Cardiac muscle cell (in vitro differentiated cells and primary cell): ENCODE measurements at regions not wholly inside any gene's neighbourhood (a gene's known extent, or its start where the extent isn't known, plus 50 kb on each side); places are given as distances from the start of the nearest gene placed in this dataset.

ENCODE experiments used
- DNase-seq, 2 donors: peaks; one replicate each; pipeline versions ENCODE4 v3.0.0 to v3.0.0-alpha.2; 2010 to 2017; ENCODE audit warnings: low read depth in 1 of 2, low spot score in 1 of 2
- H3K27ac ChIP-seq: fragments of 200-600 bp; sonication (generic); 2 replicates; pipeline ENCODE4 v1.5.1; 2016
- H3K27me3 ChIP-seq: fragments of 200-600 bp; sonication (generic); 2 replicates; pipeline ENCODE4 v1.6.0; 2016; ENCODE audit warnings: control low read depth
- H3K36me3 ChIP-seq: fragments of 200-600 bp; sonication (generic); 2 replicates; pipeline ENCODE4 v1.5.1; 2016; ENCODE audit warnings: control low read depth
- H3K4me1 ChIP-seq: fragments of 200-600 bp; sonication (generic); 2 replicates; pipeline ENCODE4 v1.8.1; 2017; ENCODE audit warnings: low read depth, mild to moderate bottlenecking, mixed run types
- H3K4me3 ChIP-seq: fragments of 200-600 bp; sonication (generic); 2 replicates; pipeline ENCODE4 v1.5.1; 2016; ENCODE audit warnings: mild to moderate bottlenecking
- H3K9me3 ChIP-seq: fragments of 200-600 bp; sonication (generic); 2 replicates; pipeline ENCODE4 v1.5.1; 2017; ENCODE audit warnings: low read depth, mild to moderate bottlenecking, control low read depth
- TF ChIP-seq, protein P1 (sequence below): IDR thresholded peaks from 2 replicates; pipeline ENCODE4 v1.5.1; 2012; ENCODE audit warnings: low read depth, mild to moderate bottlenecking, low read length

DNA sequence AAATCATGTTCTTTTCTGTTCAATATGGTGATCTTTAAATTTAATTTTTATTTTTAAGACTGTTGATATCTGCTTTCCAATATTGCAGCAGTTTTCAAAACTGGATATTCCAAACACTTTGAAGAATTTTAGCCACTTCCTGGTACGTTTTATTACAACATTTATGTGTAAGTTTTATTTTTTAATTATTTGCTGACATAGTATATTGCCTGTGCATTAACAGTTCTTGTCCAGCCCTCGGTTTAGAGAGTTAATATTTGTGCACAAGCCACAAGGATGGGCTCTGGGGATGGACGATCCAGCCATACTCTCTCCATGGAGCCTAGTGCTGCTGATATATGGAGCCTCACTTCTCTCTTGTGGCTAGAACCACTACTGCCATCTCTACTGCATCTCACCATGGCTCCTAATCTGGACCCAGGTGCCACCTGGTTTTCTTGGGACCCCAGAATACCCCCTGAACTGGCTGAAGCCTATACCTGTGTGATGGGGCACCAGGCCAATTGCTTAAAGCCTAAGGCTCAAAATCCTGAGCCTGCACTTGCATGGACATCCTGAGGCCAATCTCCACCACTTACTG is 262.5 kb downstream of the RASSF9 start:
- Histone ChIP-seq H3K27me3 (no peaks in the 10 kb centered on the region), H3K36me3 (no peaks in the 10 kb centered on the region), H3K9me3 (no peaks in the 10 kb centered on the region), H3K27ac (no peak overlapping the region), H3K4me1 (no peaks in the 10 kb centered on the region), H3K4me3 (no peak overlapping the region)
- TF ChIP-seq, protein P1, sequence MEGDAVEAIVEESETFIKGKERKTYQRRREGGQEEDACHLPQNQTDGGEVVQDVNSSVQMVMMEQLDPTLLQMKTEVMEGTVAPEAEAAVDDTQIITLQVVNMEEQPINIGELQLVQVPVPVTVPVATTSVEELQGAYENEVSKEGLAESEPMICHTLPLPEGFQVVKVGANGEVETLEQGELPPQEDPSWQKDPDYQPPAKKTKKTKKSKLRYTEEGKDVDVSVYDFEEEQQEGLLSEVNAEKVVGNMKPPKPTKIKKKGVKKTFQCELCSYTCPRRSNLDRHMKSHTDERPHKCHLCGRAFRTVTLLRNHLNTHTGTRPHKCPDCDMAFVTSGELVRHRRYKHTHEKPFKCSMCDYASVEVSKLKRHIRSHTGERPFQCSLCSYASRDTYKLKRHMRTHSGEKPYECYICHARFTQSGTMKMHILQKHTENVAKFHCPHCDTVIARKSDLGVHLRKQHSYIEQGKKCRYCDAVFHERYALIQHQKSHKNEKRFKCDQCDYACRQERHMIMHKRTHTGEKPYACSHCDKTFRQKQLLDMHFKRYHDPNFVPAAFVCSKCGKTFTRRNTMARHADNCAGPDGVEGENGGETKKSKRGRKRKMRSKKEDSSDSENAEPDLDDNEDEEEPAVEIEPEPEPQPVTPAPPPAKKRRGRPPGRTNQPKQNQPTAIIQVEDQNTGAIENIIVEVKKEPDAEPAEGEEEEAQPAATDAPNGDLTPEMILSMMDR, result no peak
- DNase-seq, result no peak

DNA sequence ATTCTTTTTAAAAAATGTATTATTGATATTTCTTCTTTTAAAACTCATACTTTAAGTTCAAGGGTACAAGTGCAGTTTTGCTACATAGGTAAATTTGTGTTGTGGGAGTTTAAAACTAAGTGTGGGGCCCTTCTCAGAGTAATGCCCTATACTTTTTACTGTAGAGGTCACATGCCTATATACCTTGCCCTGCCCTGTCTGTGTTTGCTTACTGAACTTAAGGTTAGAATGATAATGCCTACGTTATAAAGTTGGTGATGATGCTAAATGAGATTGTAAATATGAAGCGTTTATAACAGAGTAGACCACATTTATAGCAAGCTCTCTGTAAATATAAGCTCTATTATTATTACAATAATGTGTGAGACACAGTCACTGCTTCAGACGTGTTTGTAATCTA is 261.9 kb downstream of the RASSF9 start:
- H3K4me1 ChIP-seq, result no peaks in the 10 kb centered on the region
- no peaks in the 10 kb centered on the region for H3K27me3 ChIP-seq
- no peak for DNase-seq
- no peaks in the 10 kb centered on the region for H3K9me3 ChIP-seq
- H3K27ac ChIP-seq, result no peak overlapping the region
- TF ChIP-seq, protein P1, result no peak
- no peak overlapping the region for H3K4me3 ChIP-seq
- H3K36me3 ChIP-seq, result no peaks in the 10 kb centered on the region

DNA sequence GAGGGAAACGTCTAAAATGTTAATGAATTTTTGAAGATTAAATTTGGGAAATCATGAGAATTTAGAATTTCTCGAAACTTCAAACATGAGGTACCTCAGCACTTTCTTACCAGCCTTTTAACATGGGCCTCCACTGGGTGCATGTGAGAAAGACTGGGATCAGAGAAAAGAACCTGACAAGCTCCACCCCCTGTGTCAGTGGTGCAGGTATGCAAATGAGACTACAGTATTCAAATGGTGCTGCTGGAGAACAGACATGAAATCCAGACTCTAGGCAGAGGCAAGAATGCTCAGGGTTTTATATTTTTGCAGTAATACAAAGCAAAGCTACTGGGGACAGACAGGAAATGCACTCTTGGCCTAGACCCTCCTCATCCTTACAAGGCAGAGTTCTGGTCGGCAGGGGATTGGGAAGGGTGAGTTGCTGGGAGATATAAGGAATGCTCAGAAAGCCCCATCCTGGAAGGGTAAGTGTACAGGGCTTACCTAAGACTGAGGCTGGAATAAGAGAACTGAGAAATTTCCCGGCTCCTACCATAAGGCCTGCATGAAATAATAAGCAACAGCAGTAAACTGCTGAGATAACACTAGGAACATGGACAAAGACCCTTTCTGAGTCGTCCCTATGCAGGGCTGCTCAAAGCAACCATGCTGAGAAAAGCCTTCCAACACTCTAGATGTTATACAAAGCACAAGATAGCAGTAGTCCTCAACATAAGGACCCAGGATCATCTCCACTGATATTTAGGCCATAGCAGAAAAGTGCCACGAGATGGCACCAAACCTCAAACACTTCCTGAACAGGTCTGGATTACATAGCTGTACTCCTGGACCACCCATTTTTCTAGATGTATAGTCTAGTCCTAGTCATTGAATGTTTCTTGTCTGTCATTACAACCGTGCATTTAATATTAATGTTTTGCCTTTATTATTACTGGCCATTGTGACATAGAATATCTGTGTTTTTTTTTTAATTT is 260.8 kb downstream of the RASSF9 start:
- H3K27me3 ChIP-seq, result no peaks in the 10 kb centered on the region
- no peaks in the 10 kb centered on the region for H3K9me3 ChIP-seq
- TF ChIP-seq, protein P1, result peak; percentile 81
- H3K4me1 ChIP-seq, result no peaks in the 10 kb centered on the region
- H3K27ac ChIP-seq, result no peak overlapping the region
- H3K4me3 ChIP-seq, result no peak overlapping the region
- H3K36me3 ChIP-seq, result no peaks in the 10 kb centered on the region
- peak; percentile 64 to 80 for DNase-seq

DNA sequence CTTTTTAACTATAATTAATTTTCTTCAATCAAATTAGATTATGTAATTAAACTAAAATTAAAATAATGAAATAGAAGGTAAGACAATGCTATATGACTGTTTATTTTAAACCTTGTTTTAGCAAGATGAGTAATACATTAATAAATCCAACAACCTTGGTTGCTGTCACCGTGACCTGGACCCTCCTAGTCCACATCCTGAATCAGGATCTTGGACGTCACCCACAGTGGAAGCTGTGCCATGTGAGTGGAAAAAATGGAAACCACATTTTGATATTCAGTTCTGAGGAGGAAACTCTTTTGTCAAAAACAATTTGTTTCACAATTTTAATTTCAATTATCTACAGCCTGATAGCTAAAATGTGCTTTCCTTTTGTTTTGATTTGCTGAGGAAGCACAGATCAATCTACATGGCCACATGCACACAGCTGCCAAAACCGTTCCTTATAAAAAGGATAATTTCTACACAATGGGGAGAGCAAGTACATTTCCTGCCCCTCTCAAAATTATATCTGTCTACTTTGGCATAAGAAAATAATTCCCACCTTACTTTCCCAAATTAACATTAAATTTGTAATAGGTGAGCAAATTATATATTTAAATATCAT is 255.5 kb downstream of the RASSF9 start:
- H3K9me3 ChIP-seq, result no peaks in the 10 kb centered on the region
- no peaks in the 10 kb centered on the region for H3K4me1 ChIP-seq
- no peaks in the 10 kb centered on the region for H3K36me3 ChIP-seq
- H3K27ac ChIP-seq, result no peak overlapping the region
- TF ChIP-seq, protein P1, result no peak
- peak in 1 of 2 donors; percentile 57 for DNase-seq
- H3K4me3 ChIP-seq, result no peak overlapping the region
- no peaks in the 10 kb centered on the region for H3K27me3 ChIP-seq

DNA sequence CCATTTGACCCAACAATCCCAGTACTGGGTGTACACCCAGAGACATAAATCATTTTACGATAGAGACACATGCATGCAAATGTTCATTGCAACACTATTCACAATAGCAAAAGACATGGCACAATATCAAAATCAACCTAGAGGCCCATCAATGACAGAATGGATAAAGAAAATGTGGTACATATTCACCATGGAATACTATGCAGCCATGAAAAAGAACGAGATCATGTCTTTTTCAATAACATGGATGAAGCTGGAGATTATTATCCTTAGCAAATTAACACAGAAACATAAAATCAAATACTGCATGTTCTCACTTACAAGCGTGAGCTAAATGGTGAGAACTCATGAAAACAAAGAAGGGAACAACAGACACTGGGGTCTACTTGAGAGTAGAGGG is 249.1 kb downstream of the RASSF9 start:
- TF ChIP-seq, protein P1, result no peak
- Histone ChIP-seq H3K4me3 (no peak overlapping the region), H3K9me3 (no peaks in the 10 kb centered on the region), H3K36me3 (no peaks in the 10 kb centered on the region), H3K27me3 (no peaks in the 10 kb centered on the region), H3K27ac (no peak overlapping the region), H3K4me1 (no peaks in the 10 kb centered on the region)
- DNase-seq, result no peak
